GM23338 (cell line): ENCODE measurements at regions not wholly inside any gene's neighbourhood (a gene's known extent, or its start where the extent isn't known, plus 50 kb on each side); places are given as distances from the start of the nearest gene placed in this dataset.

Source experiments
- ATAC-seq: fragments of 200-7000 bp; cut with Tn5 transposase; 3 replicates; pipeline ENCODE4 v1.9.1; 2020
- DNase-seq: peaks from one replicate; pipeline ENCODE4 v3.0.0-alpha.2; 2015; ENCODE audit warnings: low spot score
- H2AFZ ChIP-seq: fragments of 200-600 bp; sonication (generic); 2 replicates; pipeline ENCODE4 v1.8.0; 2016; ENCODE audit warnings: antibody characterized with exemption, mild to moderate bottlenecking, moderate library complexity
- H3F3A ChIP-seq: fragments of 200-600 bp; sonication (generic); replicated peaks from 2 replicates; pipeline ENCODE4 v1.8.0; 2017; ENCODE audit warnings: antibody characterized with exemption, mixed run types, low read depth
- H3K27ac ChIP-seq: fragments of 200-600 bp; sonication (generic); 2 replicates; pipeline ENCODE4 v1.6.1; 2016; ENCODE audit warnings: low read depth
- H3K27me3 ChIP-seq: fragments of 200-600 bp; sonication (generic); 2 replicates; pipeline ENCODE4 v1.8.0; 2016; ENCODE audit warnings: mild to moderate bottlenecking, mixed run types, moderate library complexity; ENCODE audit not compliant: insufficient read depth
- H3K36me3 ChIP-seq: fragments of 200-600 bp; sonication (generic); 2 replicates; pipeline ENCODE4 v1.8.0; 2016; ENCODE audit warnings: mild to moderate bottlenecking; ENCODE audit not compliant: insufficient read depth
- H3K4me1 ChIP-seq: fragments of 200-600 bp; sonication (generic); 2 replicates; pipeline ENCODE4 v1.8.0; 2016; ENCODE audit warnings: mild to moderate bottlenecking, moderate library complexity; ENCODE audit not compliant: insufficient read depth
- H3K4me2 ChIP-seq: fragments of 200-600 bp; sonication (generic); 2 replicates; pipeline ENCODE4 v1.7.1; 2017; ENCODE audit warnings: mixed run types
- H3K4me3 ChIP-seq: fragments of 200-600 bp; sonication (generic); 2 replicates; pipeline ENCODE4 v1.6.1; 2016; ENCODE audit warnings: mixed run types
- H3K79me2 ChIP-seq: fragments of 200-600 bp; sonication (generic); replicated peaks from 2 replicates; pipeline ENCODE4 v1.8.0; 2017; ENCODE audit warnings: mild to moderate bottlenecking; ENCODE audit not compliant: insufficient read depth
- H3K9me2 ChIP-seq: fragments of 200-600 bp; sonication (generic); 2 replicates; pipeline ENCODE4 v1.8.0; 2017; ENCODE audit not compliant: insufficient read depth
- H4K20me1 ChIP-seq: fragments of 200-600 bp; sonication (generic); replicated peaks from 2 replicates; pipeline ENCODE4 v1.8.0; 2017; ENCODE audit warnings: mild to moderate bottlenecking; ENCODE audit not compliant: insufficient read depth
- H3K27ac Mint-ChIP-seq: 2 replicates; pipeline ENCODE4 v1.8.0; 2020; ENCODE audit warnings: inconsistent platforms, mild to moderate bottlenecking, moderate library complexity, mixed read lengths
- H3K27me3 Mint-ChIP-seq: 3 replicates; pipeline ENCODE4 v1.8.0; 2022; ENCODE audit warnings: low read depth, mild to moderate bottlenecking, moderate library complexity, mixed read lengths, inconsistent platforms; ENCODE audit not compliant: insufficient read depth, poor library complexity
- H3K36me3 Mint-ChIP-seq: 3 replicates; pipeline ENCODE4 v1.8.0; 2021; ENCODE audit warnings: low read depth, mild to moderate bottlenecking, inconsistent platforms, moderate library complexity, mixed read lengths
- H3K4me1 Mint-ChIP-seq: 3 replicates; pipeline ENCODE4 v1.8.0; 2020; ENCODE audit warnings: mild to moderate bottlenecking, inconsistent platforms, mixed read lengths
- H3K4me3 Mint-ChIP-seq: 3 replicates; pipeline ENCODE4 v1.8.0; 2021; ENCODE audit warnings: moderate library complexity, mild to moderate bottlenecking, inconsistent platforms, mixed read lengths
- H3K9me3 Mint-ChIP-seq: 3 replicates; pipeline ENCODE4 v1.8.0; 2020; ENCODE audit warnings: moderate library complexity, mild to moderate bottlenecking, inconsistent platforms, mixed read lengths
- CREB1 ChIP-seq: fragments of 250-450 bp; sonication (Bioruptor Pico); IDR thresholded peaks from 2 replicates; pipeline ENCODE4 v1.5.0; 2020; ENCODE audit warnings: low read depth, mild to moderate bottlenecking, moderate library complexity
- NANOG ChIP-seq: IDR thresholded peaks from 2 replicates; pipeline ENCODE4 v1.6.1; 2016; ENCODE audit warnings: antibody characterized with exemption, borderline replicate concordance
- REST ChIP-seq: IDR thresholded peaks from one replicate; pipeline ENCODE4 v1.6.1; 2018; ENCODE audit warnings: antibody characterized with exemption; ENCODE audit not compliant: unreplicated experiment
- STAT1 ChIP-seq: IDR thresholded peaks from one replicate; pipeline ENCODE4 v1.6.1; 2016; ENCODE audit warnings: antibody characterized with exemption; ENCODE audit not compliant: unreplicated experiment
- ZNF114 ChIP-seq: fragments of 250-450 bp; sonication (Bioruptor Pico); IDR thresholded peaks from 2 replicates; pipeline ENCODE4 v1.5.0; 2020; ENCODE audit warnings: mild to moderate bottlenecking, moderate library complexity
- TF ChIP-seq, protein P1 (sequence below), 2 experiments: fragments of 200-600 bp in 1 of 2; sonication (generic) in 1 of 2; conservative IDR thresholded peaks; 2 replicates each; pipeline versions ENCODE4 v1.5.1 to v1.6.1; 2016 to 2017; ENCODE audit warnings: antibody characterized with exemption in 2 of 2, low read depth in 2 of 2, mild to moderate bottlenecking in 2 of 2, moderate library complexity in 1 of 2

DNA sequence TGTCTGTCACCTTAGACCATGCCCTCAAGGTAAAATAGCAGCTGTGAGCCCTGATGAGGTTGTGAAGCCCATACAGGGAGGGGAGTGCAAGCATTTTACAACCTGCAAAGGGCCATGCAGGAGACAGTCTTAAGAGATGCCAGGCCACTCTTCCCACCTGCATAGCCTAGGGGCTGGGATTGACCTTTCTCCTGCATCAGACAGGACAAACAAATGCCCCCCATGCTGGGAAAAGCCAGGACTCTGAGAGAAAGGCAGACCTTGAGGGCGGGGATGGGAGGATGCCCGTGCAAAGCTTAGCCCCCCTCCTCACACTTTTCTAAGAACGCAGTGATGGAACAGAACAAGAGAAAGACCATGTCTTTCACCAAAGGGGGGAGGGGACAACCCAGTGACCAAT, 137.9 kb upstream of the MAMLD1 start:
- H3K4me3 ChIP-seq: no peak overlapping the region
- H2AFZ ChIP-seq: no peak overlapping the region
- Mint-ChIP-seq H3K27ac (no peak overlapping the region), H3K9me3 (no peaks in the 10 kb centered on the region), H3K36me3 (no peaks in the 10 kb centered on the region), H3K4me3 (no peak overlapping the region), H3K4me1 (peaks cover 38% of the 10 kb centered on the region), H3K27me3 (peaks cover 21% of the 10 kb centered on the region)
- no peaks in the 10 kb centered on the region for H3K9me2 ChIP-seq
- peak overlapping the region; percentile 51 for H3K4me2 ChIP-seq
- no peak overlapping the region for H3K27ac ChIP-seq
- TF ChIP-seq CREB1 (CRISPR knock-in tag) (no peak), REST (no peak), STAT1 (no peak), NANOG (no peak)
- TF ChIP-seq, protein P1, sequence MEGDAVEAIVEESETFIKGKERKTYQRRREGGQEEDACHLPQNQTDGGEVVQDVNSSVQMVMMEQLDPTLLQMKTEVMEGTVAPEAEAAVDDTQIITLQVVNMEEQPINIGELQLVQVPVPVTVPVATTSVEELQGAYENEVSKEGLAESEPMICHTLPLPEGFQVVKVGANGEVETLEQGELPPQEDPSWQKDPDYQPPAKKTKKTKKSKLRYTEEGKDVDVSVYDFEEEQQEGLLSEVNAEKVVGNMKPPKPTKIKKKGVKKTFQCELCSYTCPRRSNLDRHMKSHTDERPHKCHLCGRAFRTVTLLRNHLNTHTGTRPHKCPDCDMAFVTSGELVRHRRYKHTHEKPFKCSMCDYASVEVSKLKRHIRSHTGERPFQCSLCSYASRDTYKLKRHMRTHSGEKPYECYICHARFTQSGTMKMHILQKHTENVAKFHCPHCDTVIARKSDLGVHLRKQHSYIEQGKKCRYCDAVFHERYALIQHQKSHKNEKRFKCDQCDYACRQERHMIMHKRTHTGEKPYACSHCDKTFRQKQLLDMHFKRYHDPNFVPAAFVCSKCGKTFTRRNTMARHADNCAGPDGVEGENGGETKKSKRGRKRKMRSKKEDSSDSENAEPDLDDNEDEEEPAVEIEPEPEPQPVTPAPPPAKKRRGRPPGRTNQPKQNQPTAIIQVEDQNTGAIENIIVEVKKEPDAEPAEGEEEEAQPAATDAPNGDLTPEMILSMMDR (conservative IDR thresholded peaks at IDR 0.05; ENCODE audit: low read depth in 2 of 2): no peak
- H4K20me1 ChIP-seq: no peaks in the 10 kb centered on the region
- no peak for DNase-seq
- no peaks in the 10 kb centered on the region for H3K36me3 ChIP-seq
- H3K79me2 ChIP-seq: no peaks in the 10 kb centered on the region
- ATAC-seq: peak; percentile 23
- peaks cover 7% of the 10 kb centered on the region for H3K4me1 ChIP-seq
- peaks cover 70% of the 10 kb centered on the region for H3K27me3 ChIP-seq
- no peaks in the 10 kb centered on the region for H3F3A ChIP-seq

DNA sequence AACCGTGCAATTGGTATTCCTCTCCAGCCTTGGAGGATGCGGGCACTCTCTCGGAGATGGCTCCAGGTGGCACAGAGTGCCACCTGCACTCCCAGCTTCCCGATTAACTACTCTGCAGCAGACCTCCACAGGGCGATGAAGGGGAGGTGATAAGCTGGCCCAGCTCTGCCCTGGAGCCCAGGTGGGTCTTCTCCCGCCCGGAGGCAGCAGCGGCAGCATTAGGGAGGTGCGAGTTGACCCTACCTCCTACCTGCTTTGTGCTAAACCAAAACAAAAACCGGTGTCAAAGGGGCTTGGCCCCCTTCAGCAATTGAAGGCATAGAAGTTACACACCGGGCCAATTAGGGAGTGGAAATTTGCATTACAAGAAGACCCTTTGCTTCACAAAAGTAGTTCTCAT, 137.4 kb upstream of the MAMLD1 start:
- Histone ChIP-seq H3K4me1 (peaks cover 3% of the 10 kb centered on the region; the same call in 1 of the 2 replicates), H3F3A (no peaks in the 10 kb centered on the region), H2AFZ (no peak overlapping the region), H3K36me3 (no peaks in the 10 kb centered on the region), H3K79me2 (no peaks in the 10 kb centered on the region), H3K27ac (no peak overlapping the region), H3K27me3 (peaks cover 65% of the 10 kb centered on the region), H3K4me2 (peak overlapping the region; percentile 51), H3K9me2 (no peaks in the 10 kb centered on the region), H4K20me1 (no peaks in the 10 kb centered on the region), H3K4me3 (no peak overlapping the region)
- peak; percentile 88 for ATAC-seq
- no peak overlapping the region for H3K27ac Mint-ChIP-seq
- peaks cover 34% of the 10 kb centered on the region for H3K4me1 Mint-ChIP-seq
- no peaks in the 10 kb centered on the region for H3K9me3 Mint-ChIP-seq
- DNase-seq: peak; percentile 38
- no peak overlapping the region; the same call in 2 of the 3 replicates for H3K4me3 Mint-ChIP-seq
- H3K27me3 Mint-ChIP-seq: peaks cover 18% of the 10 kb centered on the region
- no peaks in the 10 kb centered on the region for H3K36me3 Mint-ChIP-seq
- TF ChIP-seq REST (no peak), CREB1 (CRISPR knock-in tag) (no peak), ZNF114 (CRISPR knock-in tag) (no peak)
